ENCODE measurements at regions not wholly inside any gene's neighbourhood (a gene's known extent, or its start where the extent isn't known, plus 50 kb on each side); places are given as distances from the start of the nearest gene placed in this dataset.

DNA sequence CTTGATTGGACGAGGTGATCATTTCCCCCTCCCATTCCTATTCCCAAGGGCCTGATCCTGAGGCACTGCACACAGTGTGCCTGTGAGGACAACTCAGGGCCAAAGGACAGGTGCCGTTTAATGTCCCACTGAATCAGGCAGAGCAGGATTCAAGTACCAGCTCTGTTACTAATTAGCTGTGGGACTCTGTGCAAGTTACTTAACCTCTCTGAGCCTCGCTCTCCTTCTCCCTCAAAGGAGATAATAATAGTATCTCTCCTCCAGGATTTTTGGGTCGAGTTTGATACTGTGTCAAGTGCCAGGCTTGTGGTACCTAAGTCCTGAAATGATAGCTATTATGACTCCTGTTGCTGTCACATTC lies 86.8 kb upstream of the NKD1 start:
- ATAC-seq: no peak
- TF ChIP-seq ZNF8 (CRISPR knock-in tag; IDR thresholded peaks at IDR 0.05): no peak
- no peak for TF ChIP-seq TCF4 (CRISPR knock-in tag; IDR thresholded peaks at IDR 0.05; ENCODE audit: borderline replicate concordance)
- TF ChIP-seq, protein P1, sequence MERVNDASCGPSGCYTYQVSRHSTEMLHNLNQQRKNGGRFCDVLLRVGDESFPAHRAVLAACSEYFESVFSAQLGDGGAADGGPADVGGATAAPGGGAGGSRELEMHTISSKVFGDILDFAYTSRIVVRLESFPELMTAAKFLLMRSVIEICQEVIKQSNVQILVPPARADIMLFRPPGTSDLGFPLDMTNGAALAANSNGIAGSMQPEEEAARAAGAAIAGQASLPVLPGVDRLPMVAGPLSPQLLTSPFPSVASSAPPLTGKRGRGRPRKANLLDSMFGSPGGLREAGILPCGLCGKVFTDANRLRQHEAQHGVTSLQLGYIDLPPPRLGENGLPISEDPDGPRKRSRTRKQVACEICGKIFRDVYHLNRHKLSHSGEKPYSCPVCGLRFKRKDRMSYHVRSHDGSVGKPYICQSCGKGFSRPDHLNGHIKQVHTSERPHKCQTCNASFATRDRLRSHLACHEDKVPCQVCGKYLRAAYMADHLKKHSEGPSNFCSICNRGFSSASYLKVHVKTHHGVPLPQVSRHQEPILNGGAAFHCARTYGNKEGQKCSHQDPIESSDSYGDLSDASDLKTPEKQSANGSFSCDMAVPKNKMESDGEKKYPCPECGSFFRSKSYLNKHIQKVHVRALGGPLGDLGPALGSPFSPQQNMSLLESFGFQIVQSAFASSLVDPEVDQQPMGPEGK (CRISPR knock-in tag; IDR thresholded peaks at IDR 0.05; ENCODE audit: borderline replicate concordance): no peak
- TF ChIP-seq, protein P2, sequence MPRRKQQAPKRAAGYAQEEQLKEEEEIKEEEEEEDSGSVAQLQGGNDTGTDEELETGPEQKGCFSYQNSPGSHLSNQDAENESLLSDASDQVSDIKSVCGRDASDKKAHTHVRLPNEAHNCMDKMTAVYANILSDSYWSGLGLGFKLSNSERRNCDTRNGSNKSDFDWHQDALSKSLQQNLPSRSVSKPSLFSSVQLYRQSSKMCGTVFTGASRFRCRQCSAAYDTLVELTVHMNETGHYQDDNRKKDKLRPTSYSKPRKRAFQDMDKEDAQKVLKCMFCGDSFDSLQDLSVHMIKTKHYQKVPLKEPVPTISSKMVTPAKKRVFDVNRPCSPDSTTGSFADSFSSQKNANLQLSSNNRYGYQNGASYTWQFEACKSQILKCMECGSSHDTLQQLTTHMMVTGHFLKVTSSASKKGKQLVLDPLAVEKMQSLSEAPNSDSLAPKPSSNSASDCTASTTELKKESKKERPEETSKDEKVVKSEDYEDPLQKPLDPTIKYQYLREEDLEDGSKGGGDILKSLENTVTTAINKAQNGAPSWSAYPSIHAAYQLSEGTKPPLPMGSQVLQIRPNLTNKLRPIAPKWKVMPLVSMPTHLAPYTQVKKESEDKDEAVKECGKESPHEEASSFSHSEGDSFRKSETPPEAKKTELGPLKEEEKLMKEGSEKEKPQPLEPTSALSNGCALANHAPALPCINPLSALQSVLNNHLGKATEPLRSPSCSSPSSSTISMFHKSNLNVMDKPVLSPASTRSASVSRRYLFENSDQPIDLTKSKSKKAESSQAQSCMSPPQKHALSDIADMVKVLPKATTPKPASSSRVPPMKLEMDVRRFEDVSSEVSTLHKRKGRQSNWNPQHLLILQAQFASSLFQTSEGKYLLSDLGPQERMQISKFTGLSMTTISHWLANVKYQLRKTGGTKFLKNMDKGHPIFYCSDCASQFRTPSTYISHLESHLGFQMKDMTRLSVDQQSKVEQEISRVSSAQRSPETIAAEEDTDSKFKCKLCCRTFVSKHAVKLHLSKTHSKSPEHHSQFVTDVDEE (CRISPR knock-in tag; IDR thresholded peaks at IDR 0.05): no peak
- no peak for TF ChIP-seq ZNF565 (CRISPR knock-in tag; conservative IDR thresholded peaks at IDR 0.05; ENCODE audit: low read depth)
- TF ChIP-seq ZNF70 (CRISPR knock-in tag; IDR thresholded peaks at IDR 0.05): no peak
- TF ChIP-seq ZC3H10 (CRISPR knock-in tag; IDR thresholded peaks at IDR 0.05): no peak
- no peak for TF ChIP-seq ZFP3 (CRISPR knock-in tag; IDR thresholded peaks at IDR 0.05)
- TF ChIP-seq, protein P3, sequence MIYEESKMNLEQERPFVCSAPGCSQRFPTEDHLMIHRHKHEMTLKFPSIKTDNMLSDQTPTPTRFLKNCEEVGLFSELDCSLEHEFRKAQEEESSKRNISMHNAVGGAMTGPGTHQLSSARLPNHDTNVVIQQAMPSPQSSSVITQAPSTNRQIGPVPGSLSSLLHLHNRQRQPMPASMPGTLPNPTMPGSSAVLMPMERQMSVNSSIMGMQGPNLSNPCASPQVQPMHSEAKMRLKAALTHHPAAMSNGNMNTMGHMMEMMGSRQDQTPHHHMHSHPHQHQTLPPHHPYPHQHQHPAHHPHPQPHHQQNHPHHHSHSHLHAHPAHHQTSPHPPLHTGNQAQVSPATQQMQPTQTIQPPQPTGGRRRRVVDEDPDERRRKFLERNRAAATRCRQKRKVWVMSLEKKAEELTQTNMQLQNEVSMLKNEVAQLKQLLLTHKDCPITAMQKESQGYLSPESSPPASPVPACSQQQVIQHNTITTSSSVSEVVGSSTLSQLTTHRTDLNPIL (CRISPR knock-in tag; IDR thresholded peaks at IDR 0.05; ENCODE audit: low read depth): no peak
- TF ChIP-seq, protein P4, sequence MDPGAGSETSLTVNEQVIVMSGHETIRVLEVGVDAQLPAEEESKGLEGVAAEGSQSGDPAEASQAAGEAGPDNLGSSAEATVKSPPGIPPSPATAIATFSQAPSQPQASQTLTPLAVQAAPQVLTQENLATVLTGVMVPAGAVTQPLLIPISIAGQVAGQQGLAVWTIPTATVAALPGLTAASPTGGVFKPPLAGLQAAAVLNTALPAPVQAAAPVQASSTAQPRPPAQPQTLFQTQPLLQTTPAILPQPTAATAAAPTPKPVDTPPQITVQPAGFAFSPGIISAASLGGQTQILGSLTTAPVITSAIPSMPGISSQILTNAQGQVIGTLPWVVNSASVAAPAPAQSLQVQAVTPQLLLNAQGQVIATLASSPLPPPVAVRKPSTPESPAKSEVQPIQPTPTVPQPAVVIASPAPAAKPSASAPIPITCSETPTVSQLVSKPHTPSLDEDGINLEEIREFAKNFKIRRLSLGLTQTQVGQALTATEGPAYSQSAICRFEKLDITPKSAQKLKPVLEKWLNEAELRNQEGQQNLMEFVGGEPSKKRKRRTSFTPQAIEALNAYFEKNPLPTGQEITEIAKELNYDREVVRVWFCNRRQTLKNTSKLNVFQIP (CRISPR knock-in tag; IDR thresholded peaks at IDR 0.05; ENCODE audit: borderline replicate concordance, low read depth): no peak
- no peak for TF ChIP-seq RARB (CRISPR knock-in tag; IDR thresholded peaks at IDR 0.05)
- no peak for TF ChIP-seq BACH2 (CRISPR knock-in tag; IDR thresholded peaks at IDR 0.05; ENCODE audit: borderline replicate concordance)
- TF ChIP-seq OSR1 (CRISPR knock-in tag; IDR thresholded peaks at IDR 0.05): no peak

DNA sequence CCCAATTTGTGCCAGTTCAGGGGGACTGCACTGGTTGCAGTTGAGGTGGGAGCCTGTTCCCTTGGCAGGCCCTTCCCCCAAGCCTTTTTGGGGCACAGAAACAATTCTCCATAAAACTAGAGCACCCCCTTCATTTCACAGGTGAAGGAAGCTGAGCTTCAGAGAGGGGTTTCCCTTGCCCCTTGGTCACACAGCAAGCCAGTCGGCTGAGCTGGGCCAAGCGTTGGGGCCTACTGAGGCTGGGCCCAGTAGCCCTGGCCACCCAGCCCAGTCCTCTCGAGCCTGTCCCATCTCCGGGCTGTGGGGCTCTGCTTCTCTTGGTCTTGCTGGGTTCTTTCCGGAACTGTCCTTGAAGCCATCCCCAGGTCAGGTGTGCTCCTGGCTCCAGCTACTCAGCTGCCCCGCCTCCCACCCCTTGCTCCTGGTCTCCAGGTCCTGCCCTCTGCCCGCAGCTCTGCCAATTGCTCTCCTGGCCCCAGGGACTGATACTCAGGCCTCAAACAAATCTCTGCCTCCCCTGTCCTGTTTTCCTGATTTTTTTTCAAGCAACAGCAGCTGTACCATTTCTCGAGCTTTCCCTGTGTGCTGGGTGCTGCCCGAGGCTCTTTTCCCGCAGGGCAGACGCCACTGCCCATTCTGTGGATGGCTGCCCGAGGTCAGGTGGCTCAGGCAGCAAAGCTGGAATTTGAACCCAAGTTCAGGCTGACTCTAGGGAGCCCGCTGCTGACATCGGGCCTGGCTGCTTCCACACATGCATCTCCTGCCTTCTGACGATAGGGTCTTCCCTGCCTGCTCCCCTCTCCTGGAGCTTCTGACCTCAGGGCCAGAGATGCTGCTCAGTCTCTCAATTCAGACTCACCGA lies 87.4 kb upstream of the NKD1 start:
- no peak for ATAC-seq

DNA sequence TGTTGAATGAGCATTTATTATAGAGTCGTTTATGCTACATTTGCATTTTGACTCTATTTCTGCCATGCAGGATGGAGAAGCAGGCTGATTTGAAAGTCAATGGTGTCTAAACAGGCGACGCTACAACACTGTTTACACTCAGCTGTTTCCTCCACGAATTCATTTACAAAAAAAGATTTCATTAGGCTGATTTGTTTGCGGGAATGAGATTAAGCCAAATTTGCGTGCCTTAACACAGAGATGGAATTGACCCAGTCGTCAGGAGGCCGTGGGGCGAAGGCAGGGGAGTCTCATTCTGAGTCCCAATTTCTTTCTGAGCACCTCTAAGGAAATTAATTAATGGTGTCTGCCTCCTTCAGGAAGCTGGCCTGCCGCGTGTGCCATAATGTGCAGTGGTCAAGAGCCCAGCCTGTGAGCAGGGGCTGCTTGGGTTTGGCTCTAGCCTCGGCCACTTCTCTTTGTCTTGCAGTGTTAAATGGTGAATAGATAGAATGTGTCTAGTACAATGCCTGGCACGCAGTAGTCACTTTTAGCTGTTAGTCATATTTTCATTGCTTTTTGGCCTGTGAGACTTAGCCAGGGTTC lies 88.6 kb upstream of the NKD1 start:
- ATAC-seq: no peak
- TF ChIP-seq, protein P3 (CRISPR knock-in tag; IDR thresholded peaks at IDR 0.05; ENCODE audit: low read depth): no peak
- TF ChIP-seq, protein P5, sequence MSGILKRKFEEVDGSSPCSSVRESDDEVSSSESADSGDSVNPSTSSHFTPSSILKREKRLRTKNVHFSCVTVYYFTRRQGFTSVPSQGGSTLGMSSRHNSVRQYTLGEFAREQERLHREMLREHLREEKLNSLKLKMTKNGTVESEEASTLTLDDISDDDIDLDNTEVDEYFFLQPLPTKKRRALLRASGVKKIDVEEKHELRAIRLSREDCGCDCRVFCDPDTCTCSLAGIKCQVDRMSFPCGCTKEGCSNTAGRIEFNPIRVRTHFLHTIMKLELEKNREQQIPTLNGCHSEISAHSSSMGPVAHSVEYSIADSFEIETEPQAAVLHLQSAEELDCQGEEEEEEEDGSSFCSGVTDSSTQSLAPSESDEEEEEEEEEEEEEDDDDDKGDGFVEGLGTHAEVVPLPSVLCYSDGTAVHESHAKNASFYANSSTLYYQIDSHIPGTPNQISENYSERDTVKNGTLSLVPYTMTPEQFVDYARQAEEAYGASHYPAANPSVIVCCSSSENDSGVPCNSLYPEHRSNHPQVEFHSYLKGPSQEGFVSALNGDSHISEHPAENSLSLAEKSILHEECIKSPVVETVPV (CRISPR knock-in tag; IDR thresholded peaks at IDR 0.05): no peak
- TF ChIP-seq, protein P4 (CRISPR knock-in tag; IDR thresholded peaks at IDR 0.05; ENCODE audit: borderline replicate concordance, low read depth): no peak
- no peak for TF ChIP-seq ISL1 (CRISPR knock-in tag; IDR thresholded peaks at IDR 0.05)
- no peak for TF ChIP-seq SNAI2 (CRISPR knock-in tag; IDR thresholded peaks at IDR 0.05)
- no peak for TF ChIP-seq BACH2 (CRISPR knock-in tag; IDR thresholded peaks at IDR 0.05; ENCODE audit: borderline replicate concordance)
- no peak for TF ChIP-seq RARB (CRISPR knock-in tag; IDR thresholded peaks at IDR 0.05)
- TF ChIP-seq OSR1 (CRISPR knock-in tag; IDR thresholded peaks at IDR 0.05): no peak
- no peak for TF ChIP-seq ZNF70 (CRISPR knock-in tag; IDR thresholded peaks at IDR 0.05)
- no peak for TF ChIP-seq ZFP3 (CRISPR knock-in tag; IDR thresholded peaks at IDR 0.05)
- no peak for TF ChIP-seq ARNTL (CRISPR knock-in tag; IDR thresholded peaks at IDR 0.05; ENCODE audit: borderline replicate concordance, low read depth)
- TF ChIP-seq ZNF8 (CRISPR knock-in tag; IDR thresholded peaks at IDR 0.05): no peak
- no peak for TF ChIP-seq TOX (CRISPR knock-in tag; IDR thresholded peaks at IDR 0.05; ENCODE audit: borderline replicate concordance)
- TF ChIP-seq ZC3H10 (CRISPR knock-in tag; IDR thresholded peaks at IDR 0.05): no peak
- no peak for TF ChIP-seq CSDC2 (CRISPR knock-in tag; IDR thresholded peaks at IDR 0.05)
- TF ChIP-seq ESRRG (CRISPR knock-in tag; IDR thresholded peaks at IDR 0.05): no peak

More for the DNA sequence above, 87.4 kb upstream of the NKD1 start:
- TF ChIP-seq, protein P3 (CRISPR knock-in tag; IDR thresholded peaks at IDR 0.05; ENCODE audit: low read depth): no peak
- no peak for TF ChIP-seq CSDC2 (CRISPR knock-in tag; IDR thresholded peaks at IDR 0.05)
- TF ChIP-seq SNAI2 (CRISPR knock-in tag; IDR thresholded peaks at IDR 0.05): no peak
- no peak for TF ChIP-seq TCF4 (CRISPR knock-in tag; IDR thresholded peaks at IDR 0.05; ENCODE audit: borderline replicate concordance)
- no peak for TF ChIP-seq TOX (CRISPR knock-in tag; IDR thresholded peaks at IDR 0.05; ENCODE audit: borderline replicate concordance)
